Esophagus squamous epithelium (tissue), 5 donors: ENCODE measurements at regions not wholly inside any gene's neighbourhood (a gene's known extent, or its start where the extent isn't known, plus 50 kb on each side); places are given as distances from the start of the nearest gene placed in this dataset.
"Not testable (repeated sequence)": the region's sequence is repeated elsewhere in the genome, so short reads cannot be mapped to it uniquely, and the experiment has no call there.

Source experiments
- DNase-seq: peaks from one replicate; lab custom pipeline; 2025; lab: John Stamatoyannopoulos, UW
- H3K27ac ChIP-seq, 4 donors: fragments of 200-600 bp; sonication (generic); one replicate each; pipeline ENCODE4 v1.5.1; 2016 to 2019; ENCODE audit warnings: mild to moderate bottlenecking in 1 of 4
- H3K27me3 ChIP-seq, 4 donors: fragments of 200-600 bp; sonication (generic); 1 replicate in 3 of 4; 2 replicates in 1 of 4; pipeline versions ENCODE4 v1.5.1 to v1.6.0; 2017 to 2021; ENCODE audit warnings: antibody characterized with exemption in 1 of 4
- H3K36me3 ChIP-seq, 3 donors: fragments of 200-600 bp; sonication (generic); one replicate each; pipeline ENCODE4 v1.5.1; 2016 to 2019
- H3K4me1 ChIP-seq, 3 donors: fragments of 200-600 bp; sonication (generic); one replicate each; pipeline ENCODE4 v1.5.1; 2017 to 2019
- H3K4me3 ChIP-seq, 4 donors: fragments of 200-600 bp; sonication (generic); 1 replicate in 3 of 4; 2 replicates in 1 of 4; pipeline ENCODE4 v1.5.1; 2016 to 2019; ENCODE audit warnings: mild to moderate bottlenecking in 2 of 4, moderate library complexity in 1 of 4
- H3K9me3 ChIP-seq, 3 donors: fragments of 200-600 bp; sonication (generic); one replicate each; pipeline ENCODE4 v1.5.1; 2016 to 2019
- POLR2A ChIP-seq, 4 donors: fragments of 450-650 bp; IDR thresholded peaks; one replicate each; pipeline ENCODE4 v1.6.1; 2017; ENCODE audit warnings: antibody characterized with exemption in 4 of 4, mild to moderate bottlenecking in 4 of 4, moderate library complexity in 3 of 4
- WGBS, 2 donors: methylation state at CpG; one replicate each; pipeline ENCODE4 v1.1.5; 2018; 5-methylcytosine and 5-hydroxymethylcytosine counted together
- intact Hi-C: fragments of 100-400 bp; cut with DNase I; formaldehyde crosslinking; loops from one replicate; pipeline ENCODE4 v1.15.0; 2022
- TF ChIP-seq, protein P1 (sequence below), 6 experiments: fragments of 450-650 bp in 4 of 6; fragments of 200-600 bp in 2 of 6; sonication (generic) in 2 of 6; IDR thresholded peaks; one replicate each; pipeline ENCODE4 v1.5.1; 2016 to 2019; ENCODE audit warnings: antibody characterized with exemption in 6 of 6, mild to moderate bottlenecking in 4 of 6, moderate library complexity in 4 of 6
- donor health status: DM: yes; HTN: yes; CAD: no.

DNA sequence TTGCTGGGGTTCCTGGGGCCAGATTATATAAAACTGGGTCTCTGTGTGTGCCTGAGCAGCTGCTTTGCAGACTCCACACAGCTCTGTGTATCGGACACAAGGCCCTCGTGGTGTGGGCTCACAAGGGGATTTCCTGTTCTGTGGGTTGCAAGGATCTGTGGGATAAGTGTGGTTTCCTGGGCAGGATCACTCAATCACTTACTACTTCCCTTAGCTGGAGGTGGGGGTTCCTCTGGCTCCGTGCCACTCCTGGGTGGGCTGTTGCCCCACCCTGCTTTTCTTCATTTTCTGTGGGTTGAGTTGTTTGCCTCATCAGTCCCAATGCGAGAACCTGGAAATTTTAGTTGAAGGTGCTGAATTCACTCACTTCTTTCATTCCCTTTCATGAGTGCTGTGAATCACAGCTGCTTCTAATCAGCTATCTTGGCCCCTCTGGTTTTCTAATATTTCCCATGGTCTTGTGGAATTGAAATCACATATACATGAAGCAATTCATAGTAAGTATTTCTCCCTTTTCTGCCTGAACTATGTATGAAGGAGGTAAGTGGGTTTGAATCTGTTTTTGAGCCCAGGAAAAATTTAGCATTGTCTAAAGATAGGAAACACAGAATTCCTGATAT is 196.3 kb downstream of the DCDC2C start:
- WGBS, 2 donors, result 35 to 65% methylated on average over 3 to 4 of the region's 4 CpGs
- no peaks in the 10 kb centered on the region for H3K27me3 ChIP-seq
- DNase-seq, result no peak
- TF ChIP-seq POLR2A (IDR thresholded peaks at IDR 0.05), result no peak
- TF ChIP-seq, protein P1, sequence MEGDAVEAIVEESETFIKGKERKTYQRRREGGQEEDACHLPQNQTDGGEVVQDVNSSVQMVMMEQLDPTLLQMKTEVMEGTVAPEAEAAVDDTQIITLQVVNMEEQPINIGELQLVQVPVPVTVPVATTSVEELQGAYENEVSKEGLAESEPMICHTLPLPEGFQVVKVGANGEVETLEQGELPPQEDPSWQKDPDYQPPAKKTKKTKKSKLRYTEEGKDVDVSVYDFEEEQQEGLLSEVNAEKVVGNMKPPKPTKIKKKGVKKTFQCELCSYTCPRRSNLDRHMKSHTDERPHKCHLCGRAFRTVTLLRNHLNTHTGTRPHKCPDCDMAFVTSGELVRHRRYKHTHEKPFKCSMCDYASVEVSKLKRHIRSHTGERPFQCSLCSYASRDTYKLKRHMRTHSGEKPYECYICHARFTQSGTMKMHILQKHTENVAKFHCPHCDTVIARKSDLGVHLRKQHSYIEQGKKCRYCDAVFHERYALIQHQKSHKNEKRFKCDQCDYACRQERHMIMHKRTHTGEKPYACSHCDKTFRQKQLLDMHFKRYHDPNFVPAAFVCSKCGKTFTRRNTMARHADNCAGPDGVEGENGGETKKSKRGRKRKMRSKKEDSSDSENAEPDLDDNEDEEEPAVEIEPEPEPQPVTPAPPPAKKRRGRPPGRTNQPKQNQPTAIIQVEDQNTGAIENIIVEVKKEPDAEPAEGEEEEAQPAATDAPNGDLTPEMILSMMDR (IDR thresholded peaks at IDR 0.05), result no peak
- H3K4me3 ChIP-seq, result no peak overlapping the region
- intact Hi-C loops, result no loop called here
- H3K4me1 ChIP-seq, result no peaks in the 10 kb centered on the region
- H3K9me3 ChIP-seq, result no peaks in the 10 kb centered on the region
- no peak overlapping the region for H3K27ac ChIP-seq
- H3K36me3 ChIP-seq, result no peaks in the 10 kb centered on the region

GRCh38 chr2:3902131-3902530 is 198.8 kb downstream of the DCDC2C start:
- H3K27ac ChIP-seq, result no peak overlapping the region
- no peak overlapping the region for H3K4me3 ChIP-seq
- no peaks in the 10 kb centered on the region for H3K4me1 ChIP-seq
- no peaks in the 10 kb centered on the region for H3K9me3 ChIP-seq
- DNase-seq, result no peak
- H3K36me3 ChIP-seq, result no peaks in the 10 kb centered on the region
- 65 to 73% methylated on average over 8 of the region's 8 CpGs for WGBS, 2 donors
- TF ChIP-seq, protein P1 (IDR thresholded peaks at IDR 0.05), result no peak
- TF ChIP-seq POLR2A (IDR thresholded peaks at IDR 0.05), result no peak
- H3K27me3 ChIP-seq, result no peaks in the 10 kb centered on the region
- intact Hi-C loops, result no loop called here

GRCh38 chr2:3904061-3904460 is 200.7 kb downstream of the DCDC2C start:
- WGBS, 2 donors, result 71 to 73% methylated on average over 6 of the region's 6 CpGs
- no peaks in the 10 kb centered on the region for H3K36me3 ChIP-seq
- DNase-seq, result no peak
- H3K27me3 ChIP-seq, result no peaks in the 10 kb centered on the region
- no peak overlapping the region for H3K27ac ChIP-seq
- no peaks in the 10 kb centered on the region for H3K4me1 ChIP-seq
- H3K9me3 ChIP-seq, result peaks cover 0 to 10% (median 0%) of the 10 kb centered on the region in 3 donors
- intact Hi-C loops, result no loop called here
- TF ChIP-seq, protein P1 (IDR thresholded peaks at IDR 0.05), result no peak
- TF ChIP-seq POLR2A (IDR thresholded peaks at IDR 0.05), result no peak
- H3K4me3 ChIP-seq, result no peak overlapping the region

DNA sequence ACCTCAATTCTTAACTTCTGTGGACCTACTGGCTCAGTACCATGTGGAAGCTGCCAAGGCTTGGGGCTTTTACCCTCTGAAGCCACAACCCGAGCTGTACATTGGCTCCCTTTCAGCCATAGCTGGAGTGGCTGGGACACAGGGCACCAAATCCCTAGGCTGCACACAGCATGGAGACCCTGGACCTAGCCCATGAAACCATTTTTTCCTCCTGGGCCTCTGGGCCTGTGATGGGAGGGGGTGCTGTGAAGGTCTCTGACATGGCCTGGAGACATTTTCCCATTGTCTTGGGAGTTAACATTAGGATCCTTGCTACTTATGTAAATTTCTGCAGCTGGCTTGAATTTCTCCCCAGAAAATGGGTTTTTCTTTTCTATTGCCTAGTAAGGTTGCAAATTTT is 205.1 kb downstream of the DCDC2C start:
- intact Hi-C loops, H3K9me3 ChIP-seq, H3K36me3 ChIP-seq, H3K4me1 ChIP-seq, H3K4me3 ChIP-seq, H3K27me3 ChIP-seq, H3K27ac ChIP-seq, DNase-seq: not testable (repeated sequence)
- WGBS, 2 donors, result 60% methylated on average over 1 of the region's 1 CpG; no CpG with 5 or more reads in 1 of the 2 donors

GRCh38 chr2:3911882-3912455 is 208.6 kb downstream of the DCDC2C start:
- no peak for TF ChIP-seq POLR2A (IDR thresholded peaks at IDR 0.05)
- TF ChIP-seq, protein P1 (IDR thresholded peaks at IDR 0.05), result no peak
- DNase-seq, result no peak
- 64 to 70% methylated on average over 13 of the region's 13 CpGs for WGBS, 2 donors
- Histone ChIP-seq H3K4me3 (no peak overlapping the region), H3K27ac (no peak overlapping the region), H3K36me3 (no peaks in the 10 kb centered on the region), H3K9me3 (peaks cover 0 to 10% (median 0%) of the 10 kb centered on the region in 3 donors), H3K4me1 (no peaks in the 10 kb centered on the region), H3K27me3 (no peaks in the 10 kb centered on the region)
- intact Hi-C loops, result no loop called here
